ENCODE measurements at regions not wholly inside any gene's neighbourhood (a gene's known extent, or its start where the extent isn't known, plus 50 kb on each side); places are given as distances from the start of the nearest gene placed in this dataset.

DNA sequence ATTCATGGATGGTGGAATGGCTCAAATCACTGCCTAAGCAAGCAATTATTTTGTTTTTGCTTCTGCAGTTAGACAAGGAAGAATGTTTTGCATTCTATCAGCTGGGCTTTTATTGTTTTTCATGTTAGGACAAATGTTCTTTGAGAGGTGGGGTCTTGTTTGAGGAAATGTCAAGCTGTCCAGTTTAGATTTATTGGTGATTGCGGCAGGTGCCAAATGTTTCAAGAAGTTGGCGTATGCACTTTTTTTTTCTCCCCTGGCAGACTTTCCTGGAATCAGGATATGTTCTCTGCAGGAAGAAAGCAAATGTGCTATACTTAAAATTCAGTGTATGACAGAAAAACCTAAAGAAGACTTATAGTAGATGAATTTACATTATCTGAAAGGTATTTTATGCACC lies 81.0 kb upstream of the JAG1 start:
- H3K9me3 ChIP-seq (ENCODE audit: control insufficient read depth, insufficient read depth, low read depth, low read length): no peaks in the 10 kb centered on the region
- H3K4me1 ChIP-seq (ENCODE audit: control insufficient read depth, insufficient read depth, low read length): no peaks in the 10 kb centered on the region
- H3K4me3 ChIP-seq (ENCODE audit: low read depth in 2 of 2, low read length in 2 of 2): no peak overlapping the region
- in situ Hi-C loops (cut with HindIII; ENCODE audit: low pct_unique_long_range_greater_than_20kb, low sequenced_read_pairs) (no loop called here), intact Hi-C loops (cut with micrococcal nuclease; ENCODE audit: unreplicated experiment) (no loop called here)
- no peaks in the 10 kb centered on the region for H3K36me3 ChIP-seq (ENCODE audit: control insufficient read depth, insufficient read depth, low read length)
- DNase-seq (ENCODE audit: low read depth, low spot score) (no peak), ATAC-seq (no peak)
- TF ChIP-seq, protein P1, sequence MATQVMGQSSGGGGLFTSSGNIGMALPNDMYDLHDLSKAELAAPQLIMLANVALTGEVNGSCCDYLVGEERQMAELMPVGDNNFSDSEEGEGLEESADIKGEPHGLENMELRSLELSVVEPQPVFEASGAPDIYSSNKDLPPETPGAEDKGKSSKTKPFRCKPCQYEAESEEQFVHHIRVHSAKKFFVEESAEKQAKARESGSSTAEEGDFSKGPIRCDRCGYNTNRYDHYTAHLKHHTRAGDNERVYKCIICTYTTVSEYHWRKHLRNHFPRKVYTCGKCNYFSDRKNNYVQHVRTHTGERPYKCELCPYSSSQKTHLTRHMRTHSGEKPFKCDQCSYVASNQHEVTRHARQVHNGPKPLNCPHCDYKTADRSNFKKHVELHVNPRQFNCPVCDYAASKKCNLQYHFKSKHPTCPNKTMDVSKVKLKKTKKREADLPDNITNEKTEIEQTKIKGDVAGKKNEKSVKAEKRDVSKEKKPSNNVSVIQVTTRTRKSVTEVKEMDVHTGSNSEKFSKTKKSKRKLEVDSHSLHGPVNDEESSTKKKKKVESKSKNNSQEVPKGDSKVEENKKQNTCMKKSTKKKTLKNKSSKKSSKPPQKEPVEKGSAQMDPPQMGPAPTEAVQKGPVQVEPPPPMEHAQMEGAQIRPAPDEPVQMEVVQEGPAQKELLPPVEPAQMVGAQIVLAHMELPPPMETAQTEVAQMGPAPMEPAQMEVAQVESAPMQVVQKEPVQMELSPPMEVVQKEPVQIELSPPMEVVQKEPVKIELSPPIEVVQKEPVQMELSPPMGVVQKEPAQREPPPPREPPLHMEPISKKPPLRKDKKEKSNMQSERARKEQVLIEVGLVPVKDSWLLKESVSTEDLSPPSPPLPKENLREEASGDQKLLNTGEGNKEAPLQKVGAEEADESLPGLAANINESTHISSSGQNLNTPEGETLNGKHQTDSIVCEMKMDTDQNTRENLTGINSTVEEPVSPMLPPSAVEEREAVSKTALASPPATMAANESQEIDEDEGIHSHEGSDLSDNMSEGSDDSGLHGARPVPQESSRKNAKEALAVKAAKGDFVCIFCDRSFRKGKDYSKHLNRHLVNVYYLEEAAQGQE (IDR thresholded peaks at IDR 0.05; ENCODE audit: insufficient read depth in 1 of 2, low read depth in 2 of 2, low read length in 1 of 2): no peak
- TF ChIP-seq TCF7L2 (IDR thresholded peaks at IDR 0.05; ENCODE audit: low read depth, low read length) (no peak), SIN3A (IDR thresholded peaks at IDR 0.05; ENCODE audit: borderline replicate concordance, insufficient read depth, low read depth, low read length) (no peak), POLR2AphosphoS5 (IDR thresholded peaks at IDR 0.05; ENCODE audit: low read depth, low read length) (no peak)
- TF ChIP-seq, protein P2, sequence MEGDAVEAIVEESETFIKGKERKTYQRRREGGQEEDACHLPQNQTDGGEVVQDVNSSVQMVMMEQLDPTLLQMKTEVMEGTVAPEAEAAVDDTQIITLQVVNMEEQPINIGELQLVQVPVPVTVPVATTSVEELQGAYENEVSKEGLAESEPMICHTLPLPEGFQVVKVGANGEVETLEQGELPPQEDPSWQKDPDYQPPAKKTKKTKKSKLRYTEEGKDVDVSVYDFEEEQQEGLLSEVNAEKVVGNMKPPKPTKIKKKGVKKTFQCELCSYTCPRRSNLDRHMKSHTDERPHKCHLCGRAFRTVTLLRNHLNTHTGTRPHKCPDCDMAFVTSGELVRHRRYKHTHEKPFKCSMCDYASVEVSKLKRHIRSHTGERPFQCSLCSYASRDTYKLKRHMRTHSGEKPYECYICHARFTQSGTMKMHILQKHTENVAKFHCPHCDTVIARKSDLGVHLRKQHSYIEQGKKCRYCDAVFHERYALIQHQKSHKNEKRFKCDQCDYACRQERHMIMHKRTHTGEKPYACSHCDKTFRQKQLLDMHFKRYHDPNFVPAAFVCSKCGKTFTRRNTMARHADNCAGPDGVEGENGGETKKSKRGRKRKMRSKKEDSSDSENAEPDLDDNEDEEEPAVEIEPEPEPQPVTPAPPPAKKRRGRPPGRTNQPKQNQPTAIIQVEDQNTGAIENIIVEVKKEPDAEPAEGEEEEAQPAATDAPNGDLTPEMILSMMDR (IDR thresholded peaks at IDR 0.05): no peak
- BruUV-seq (replicated peaks): no TSS peak
- H3K27me3 ChIP-seq (ENCODE audit: control insufficient read depth, insufficient read depth, low read length): no peaks in the 10 kb centered on the region
- ChIA-PET POLR2A (no interaction called here), CTCF (no interaction called here)
- no peak overlapping the region for H3K27ac ChIP-seq (ENCODE audit: low read length)

DNA sequence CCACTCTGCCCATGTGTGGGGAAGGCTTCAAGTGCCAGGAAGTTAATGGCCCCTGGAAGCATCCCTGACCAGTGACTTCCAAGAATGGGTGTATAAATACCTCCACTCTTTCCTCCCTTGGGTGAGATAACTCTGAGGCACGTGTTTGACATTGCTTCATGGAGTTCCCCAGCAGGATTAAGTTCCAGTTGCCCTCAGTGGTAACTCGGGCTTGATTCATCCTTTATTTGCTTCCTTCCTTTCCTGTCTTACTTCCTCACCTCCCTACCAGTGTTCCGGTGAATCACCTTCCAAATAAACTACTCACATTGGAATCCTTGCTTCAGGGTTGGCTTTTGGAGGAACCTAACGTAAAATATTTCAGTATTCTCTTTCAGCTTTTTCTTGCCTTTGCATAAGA lies 84.6 kb upstream of the JAG1 start:
- Histone ChIP-seq H3K4me3 (ENCODE audit: low read depth in 2 of 2, low read length in 2 of 2) (no peak overlapping the region), H3K27ac (ENCODE audit: low read length) (no peak overlapping the region), H3K4me1 (ENCODE audit: control insufficient read depth, insufficient read depth, low read length) (no peaks in the 10 kb centered on the region), H3K9me3 (ENCODE audit: control insufficient read depth, insufficient read depth, low read depth, low read length) (no peaks in the 10 kb centered on the region), H3K27me3 (ENCODE audit: control insufficient read depth, insufficient read depth, low read length) (no peaks in the 10 kb centered on the region), H3K36me3 (ENCODE audit: control insufficient read depth, insufficient read depth, low read length) (no peaks in the 10 kb centered on the region)
- CTCF ChIA-PET: no interaction called here
- intact Hi-C loops (cut with micrococcal nuclease; ENCODE audit: unreplicated experiment) (no loop called here), in situ Hi-C loops (cut with HindIII; ENCODE audit: low pct_unique_long_range_greater_than_20kb, low sequenced_read_pairs) (no loop called here)
- DNase-seq (ENCODE audit: low read depth, low spot score): no peak
- POLR2A ChIA-PET: no interaction called here
- no TSS peak for BruUV-seq (replicated peaks)
- ATAC-seq: no peak
- TF ChIP-seq, protein P2 (IDR thresholded peaks at IDR 0.05): no peak
- no peak for TF ChIP-seq TCF7L2 (IDR thresholded peaks at IDR 0.05; ENCODE audit: low read depth, low read length)

DNA sequence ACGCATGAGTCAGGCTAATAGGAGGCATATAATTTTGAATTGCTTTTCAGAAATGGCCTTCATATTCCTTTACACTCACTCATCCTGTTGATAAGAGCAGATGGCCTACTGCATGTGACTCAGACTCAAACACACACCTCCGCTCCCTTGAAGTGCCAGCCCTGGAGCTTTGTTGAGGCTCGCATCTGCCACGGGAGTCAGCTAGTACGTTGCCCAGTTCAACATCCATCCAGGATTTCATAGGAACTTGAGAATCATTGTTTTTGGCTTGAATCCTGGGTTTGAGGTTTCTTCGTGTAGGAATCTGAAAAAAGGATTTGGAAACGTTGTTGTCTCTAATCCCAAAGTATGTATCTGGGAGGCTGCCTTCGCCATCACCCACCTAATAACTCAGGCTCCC lies 87.4 kb upstream of the JAG1 start:
- H3K27me3 ChIP-seq (ENCODE audit: control insufficient read depth, insufficient read depth, low read length): no peaks in the 10 kb centered on the region
- ATAC-seq (no peak), DNase-seq (ENCODE audit: low read depth, low spot score) (no peak)
- in situ Hi-C loops (cut with HindIII; ENCODE audit: low pct_unique_long_range_greater_than_20kb, low sequenced_read_pairs) (no loop called here), intact Hi-C loops (cut with micrococcal nuclease; ENCODE audit: unreplicated experiment) (no loop called here)
- H3K27ac ChIP-seq (ENCODE audit: low read length): no peak overlapping the region
- BruUV-seq (replicated peaks): no TSS peak
- H3K4me3 ChIP-seq (ENCODE audit: low read depth in 2 of 2, low read length in 2 of 2): no peak overlapping the region
- ChIA-PET POLR2A (no interaction called here), CTCF (no interaction called here)
- no peaks in the 10 kb centered on the region for H3K9me3 ChIP-seq (ENCODE audit: control insufficient read depth, insufficient read depth, low read depth, low read length)
- H3K4me1 ChIP-seq (ENCODE audit: control insufficient read depth, insufficient read depth, low read length): no peaks in the 10 kb centered on the region
- TF ChIP-seq, protein P1 (IDR thresholded peaks at IDR 0.05; ENCODE audit: insufficient read depth in 1 of 2, low read depth in 2 of 2, low read length in 1 of 2): no peak
- no peak for TF ChIP-seq SIN3A (IDR thresholded peaks at IDR 0.05; ENCODE audit: borderline replicate concordance, insufficient read depth, low read depth, low read length)
- TF ChIP-seq POLR2AphosphoS5 (IDR thresholded peaks at IDR 0.05; ENCODE audit: low read depth, low read length): no peak
- TF ChIP-seq TCF7L2 (IDR thresholded peaks at IDR 0.05; ENCODE audit: low read depth, low read length): no peak
- TF ChIP-seq, protein P2 (IDR thresholded peaks at IDR 0.05): no peak
- H3K36me3 ChIP-seq (ENCODE audit: control insufficient read depth, insufficient read depth, low read length): no peaks in the 10 kb centered on the region

All from Panc1 (cell line).